Prostate gland (tissue), 2 donors: ENCODE measurements at regions not wholly inside any gene's neighbourhood (a gene's known extent, or its start where the extent isn't known, plus 50 kb on each side); places are given as distances from the start of the nearest gene placed in this dataset.

Source experiments
- DNase-seq: peaks from one replicate; pipeline ENCODE4 v3.0.0-alpha.2; 2019; ENCODE audit warnings: low spot score
- H3K27ac ChIP-seq, 2 donors: fragments of 200-600 bp; sonication (generic); 2 replicates each; pipeline ENCODE4 v1.5.1; 2017 to 2019
- H3K27me3 ChIP-seq: fragments of 200-600 bp; sonication (generic); replicated peaks from 2 replicates; pipeline ENCODE4 v1.5.1; 2019; ENCODE audit not compliant: insufficient read depth
- H3K36me3 ChIP-seq, 2 donors: fragments of 200-600 bp; sonication (generic); 1 replicate in 1 of 2; 2 replicates in 1 of 2; pipeline versions ENCODE4 v1.5.1 to v1.8.1; 2017 to 2019
- H3K4me1 ChIP-seq: fragments of 200-600 bp; sonication (generic); replicated peaks from 2 replicates; pipeline ENCODE4 v1.5.1; 2019
- H3K4me3 ChIP-seq, 2 donors: fragments of 200-600 bp; sonication (generic); 2 replicates each; pipeline ENCODE4 v1.5.1; 2017 to 2019
- H3K9me3 ChIP-seq: fragments of 200-600 bp; sonication (generic); 2 replicates; pipeline ENCODE4 v1.5.1; 2017
- CTCF ChIP-seq, 4 experiments: fragments of 200-600 bp in 2 of 4; fragments of 450-650 bp in 2 of 4; sonication (generic) in 2 of 4; IDR thresholded peaks; 1 replicate in 3 of 4; 2 replicates in 1 of 4; pipeline ENCODE4 v1.5.1; 2016 to 2019; ENCODE audit warnings: antibody characterized with exemption in 4 of 4, mild to moderate bottlenecking in 2 of 4, moderate library complexity in 2 of 4
- POLR2A ChIP-seq: fragments of 450-650 bp; IDR thresholded peaks from one replicate; pipeline ENCODE4 v1.6.1; 2016; ENCODE audit warnings: antibody characterized with exemption, mild to moderate bottlenecking
- POLR2AphosphoS5 ChIP-seq: sonication (generic); formaldehyde crosslinking; IDR thresholded peaks from one replicate; pipeline ENCODE4 v1.6.1; 2017; ENCODE audit warnings: antibody characterized with exemption
- WGBS: methylation state at CpG from one replicate; pipeline ENCODE4 v1.1.5; 2018; 5-methylcytosine and 5-hydroxymethylcytosine counted together
- intact Hi-C: fragments of 100-400 bp; cut with DNase I; formaldehyde crosslinking; loops from one replicate; pipeline ENCODE4 v1.14.2; 2022

GRCh38 chr14:55802986-55803872 is 223.2 kb downstream of the KTN1 start:
- intact Hi-C loops: no loop called here
- Histone ChIP-seq H3K27me3 (no peaks in the 10 kb centered on the region), H3K27ac (no peak overlapping the region), H3K4me3 (no peak overlapping the region), H3K36me3 (no peaks in the 10 kb centered on the region), H3K9me3 (no peaks in the 10 kb centered on the region), H3K4me1 (no peaks in the 10 kb centered on the region)
- no peak for TF ChIP-seq POLR2AphosphoS5
- peak in 1 of 4 experiments; percentile 47 for TF ChIP-seq CTCF (IDR thresholded peaks at IDR 0.05)
- WGBS: 92% methylated on average over 4 of the region's 4 CpGs
- no peak for DNase-seq

- Histone ChIP-seq H3K4me3 (no peak overlapping the region), H3K27ac (no peak overlapping the region), H3K36me3 (no peaks in the 10 kb centered on the region), H3K9me3 (no peaks in the 10 kb centered on the region), H3K4me1 (no peaks in the 10 kb centered on the region), H3K27me3 (no peaks in the 10 kb centered on the region)
- no peak for DNase-seq
- TF ChIP-seq POLR2AphosphoS5 (no peak), POLR2A (no peak), CTCF (IDR thresholded peaks at IDR 0.05) (no peak)
- intact Hi-C loops: no loop called here
- WGBS: 89% methylated on average over 5 of the region's 5 CpGs
Observed at GRCh38 chr14:55803873-55804553, 224.0 kb downstream of the KTN1 start.

- no peak for DNase-seq
- intact Hi-C loops: no loop called here
- H3K4me3 ChIP-seq: no peak overlapping the region
- H3K27ac ChIP-seq: no peak overlapping the region
- 96% methylated on average over 3 of the region's 3 CpGs for WGBS
- H3K36me3 ChIP-seq: no peaks in the 10 kb centered on the region
- no peak for TF ChIP-seq POLR2AphosphoS5
- no peak for TF ChIP-seq POLR2A
- TF ChIP-seq CTCF (IDR thresholded peaks at IDR 0.05): no peak
- no peaks in the 10 kb centered on the region for H3K4me1 ChIP-seq
- no peaks in the 10 kb centered on the region for H3K27me3 ChIP-seq
- H3K9me3 ChIP-seq: no peaks in the 10 kb centered on the region
Observed at GRCh38 chr14:55805250-55805649, 225.2 kb downstream of the KTN1 start.

- 15% methylated on average over 17 of the region's 17 CpGs for WGBS
- peak overlapping the region in 1 of 2 donors; percentile 15 for H3K27ac ChIP-seq
- TF ChIP-seq POLR2A (no peak), POLR2AphosphoS5 (peak; percentile 72)
Observed at GRCh38 chr14:55807053-55807880, 227.3 kb downstream of the KTN1 start.

GRCh38 chr14:55807881-55808379 is 227.9 kb downstream of the KTN1 start:
- Histone ChIP-seq H3K4me1 (no peaks in the 10 kb centered on the region), H3K9me3 (no peaks in the 10 kb centered on the region), H3K4me3 (no peak overlapping the region), H3K36me3 (no peaks in the 10 kb centered on the region), H3K27me3 (no peaks in the 10 kb centered on the region), H3K27ac (peak overlapping the region in 1 of 2 donors; percentile 15)
- 58% methylated on average over 2 of the region's 2 CpGs for WGBS
- TF ChIP-seq POLR2AphosphoS5: no peak
- TF ChIP-seq CTCF (IDR thresholded peaks at IDR 0.05): no peak
- no peak for TF ChIP-seq POLR2A
- no peak for DNase-seq
- intact Hi-C loops: no loop called here

More at GRCh38 chr14:55807053-55807880, 227.3 kb downstream of the KTN1 start:
- Histone ChIP-seq H3K4me1 (no peaks in the 10 kb centered on the region), H3K4me3 (no peak overlapping the region), H3K27me3 (no peaks in the 10 kb centered on the region), H3K9me3 (no peaks in the 10 kb centered on the region), H3K36me3 (no peaks in the 10 kb centered on the region)
- intact Hi-C loops: no loop called here
- peak; percentile 86 for DNase-seq
